ENCODE measurements at regions not wholly inside any gene's neighbourhood (a gene's known extent, or its start where the extent isn't known, plus 50 kb on each side); places are given as distances from the start of the nearest gene placed in this dataset.
"Not testable (repeated sequence)": the region's sequence is repeated elsewhere in the genome, so short reads cannot be mapped to it uniquely, and the experiment has no call there.

GRCh38 chr4:42824278-42824977, 68.1 kb upstream of the GRXCR1 start:
- DNase-seq: no peak

- no peak for DNase-seq
Observed at GRCh38 chr4:42821230-42821629, 71.3 kb upstream of the GRXCR1 start.

- DNase-seq: no peak
Observed at GRCh38 chr4:42819863-42820514, 72.5 kb upstream of the GRXCR1 start.

- DNase-seq: no peak
Observed at GRCh38 chr4:42817913-42818312, 74.6 kb upstream of the GRXCR1 start.

GRCh38 chr4:42816880-42817400, 75.6 kb upstream of the GRXCR1 start:
- DNase-seq: no peak

GRCh38 chr4:42816189-42816879, 76.2 kb upstream of the GRXCR1 start:
- DNase-seq: no peak

- no peak for DNase-seq
Observed at GRCh38 chr4:42809419-42810084, 83.0 kb upstream of the GRXCR1 start.

GRCh38 chr4:42806303-42806835, 86.1 kb upstream of the GRXCR1 start:
- DNase-seq: no peak

- no peak for DNase-seq
Observed at GRCh38 chr4:42789041-42789567, 103.4 kb upstream of the GRXCR1 start.

GRCh38 chr4:42787079-42787463, 105.4 kb upstream of the GRXCR1 start:
- no peak for DNase-seq

- DNase-seq: no peak
Observed at GRCh38 chr4:42786350-42787078, 106.0 kb upstream of the GRXCR1 start.

GRCh38 chr4:42785817-42786216, 106.7 kb upstream of the GRXCR1 start:
- DNase-seq: no peak

- DNase-seq: no peak
Observed at GRCh38 chr4:42781315-42781714, 111.2 kb upstream of the GRXCR1 start.

- no peak for DNase-seq
Observed at GRCh38 chr4:42778349-42778748, 114.2 kb upstream of the GRXCR1 start.

- no peak for DNase-seq
Observed at GRCh38 chr4:42768125-42768748, 111.3 kb upstream of the ATP8A1 start.

- no peak for DNase-seq
Observed at GRCh38 chr4:42767669-42768068, 110.8 kb upstream of the ATP8A1 start.

- no peak for DNase-seq
Observed at GRCh38 chr4:42761804-42762203, 104.9 kb upstream of the ATP8A1 start.

- not testable (repeated sequence) for DNase-seq
Observed at GRCh38 chr4:42754965-42755364, 98.1 kb upstream of the ATP8A1 start.

- DNase-seq: no peak
Observed at GRCh38 chr4:42751587-42751986, 94.7 kb upstream of the ATP8A1 start.

- DNase-seq: no peak
Observed at GRCh38 chr4:42750856-42751255, 94.0 kb upstream of the ATP8A1 start.

GRCh38 chr4:42750091-42750490, 93.2 kb upstream of the ATP8A1 start:
- DNase-seq: peak; percentile 43

GRCh38 chr4:42747971-42748370, 91.1 kb upstream of the ATP8A1 start:
- no peak for DNase-seq

All from CD4-positive, alpha-beta T cell treated with Interleukin-12 subunit alpha and Interleukin-12 subunit beta, for 1 hour (primary cell).